GM12891 (cell line): ENCODE measurements at regions not wholly inside any gene's neighbourhood (a gene's known extent, or its start where the extent isn't known, plus 50 kb on each side); places are given as distances from the start of the nearest gene placed in this dataset.

Experiments
- DNase-seq: peaks from one replicate; pipeline ENCODE4 v3.0.0; 2011; ENCODE audit warnings: low spot score; ENCODE audit not compliant: insufficient read length
- FAIRE-seq: peaks from 2 replicates; lab custom pipeline; 2011; peaks lifted over from hg19 to GRCh38; lab: Jason Lieb, UNC
- PAX5 ChIP-seq: IDR thresholded peaks from 2 replicates; pipeline ENCODE4 v1.6.1; 2011; ENCODE audit warnings: low read length, moderate library complexity, mild to moderate bottlenecking; ENCODE audit not compliant: insufficient read depth, severe bottlenecking
- POLR2A ChIP-seq: IDR thresholded peaks from 2 replicates; pipeline ENCODE4 v1.6.1; 2011; ENCODE audit warnings: low read depth, low read length, control low read depth
- POLR2AphosphoS5 ChIP-seq: IDR thresholded peaks from 2 replicates; pipeline ENCODE4 v1.6.1; 2011; ENCODE audit warnings: low read depth, low read length, control low read depth
- POU2F2 ChIP-seq: IDR thresholded peaks from 2 replicates; pipeline ENCODE4 v1.6.1; 2011; ENCODE audit warnings: low read depth, mild to moderate bottlenecking, control low read depth, low read length, moderate library complexity
- SPI1 ChIP-seq: IDR thresholded peaks from 2 replicates; pipeline ENCODE4 v1.6.1; 2011; ENCODE audit warnings: low read depth, low read length, control low read depth
- TAF1 ChIP-seq: IDR thresholded peaks from 2 replicates; pipeline ENCODE4 v1.6.1; 2011; ENCODE audit warnings: low read depth, low read length, control low read depth

- TF ChIP-seq SPI1 (no peak), POLR2A (no peak), PAX5 (no peak), TAF1 (no peak), POLR2AphosphoS5 (no peak), POU2F2 (no peak)
- no peak for FAIRE-seq
- DNase-seq, result no peak
Observed at GRCh38 chr17:15121426-15121825, 143.7 kb downstream of the PMP22 start.

GRCh38 chr17:15119968-15120367 is 145.2 kb downstream of the PMP22 start:
- no peak for DNase-seq
- FAIRE-seq, result no peak
- no peak for TF ChIP-seq SPI1
- no peak for TF ChIP-seq POLR2AphosphoS5
- no peak for TF ChIP-seq POLR2A

- DNase-seq (no peak), FAIRE-seq (no peak)
- TF ChIP-seq POU2F2, result no peak
- no peak for TF ChIP-seq POLR2A
- no peak for TF ChIP-seq SPI1
- TF ChIP-seq TAF1, result no peak
- no peak for TF ChIP-seq PAX5
- TF ChIP-seq POLR2AphosphoS5, result no peak
Observed at GRCh38 chr17:15117239-15117638, 147.9 kb downstream of the PMP22 start.

- DNase-seq (no peak), FAIRE-seq (no peak)
- TF ChIP-seq PAX5 (no peak), POU2F2 (no peak), POLR2A (no peak), SPI1 (no peak), TAF1 (no peak), POLR2AphosphoS5 (no peak)
Observed at GRCh38 chr17:15112846-15113617, 152.1 kb downstream of the PMP22 start.

GRCh38 chr17:15109608-15110007 is 155.5 kb downstream of the PMP22 start:
- no peak for DNase-seq
- no peak for FAIRE-seq

GRCh38 chr17:15108992-15109391 is 156.1 kb downstream of the PMP22 start:
- DNase-seq (no peak), FAIRE-seq (no peak)
- TF ChIP-seq POLR2AphosphoS5, result no peak
- TF ChIP-seq PAX5, result no peak
- no peak for TF ChIP-seq SPI1
- no peak for TF ChIP-seq POLR2A
- no peak for TF ChIP-seq TAF1
- no peak for TF ChIP-seq POU2F2

More at GRCh38 chr17:15109608-15110007, 155.5 kb downstream of the PMP22 start:
- no peak for TF ChIP-seq POU2F2
- no peak for TF ChIP-seq PAX5
- no peak for TF ChIP-seq POLR2A
- no peak for TF ChIP-seq POLR2AphosphoS5
- TF ChIP-seq SPI1, result no peak
- TF ChIP-seq TAF1, result no peak

GRCh38 chr17:15106540-15106939 is 158.6 kb downstream of the PMP22 start:
- no peak for TF ChIP-seq POLR2A
- TF ChIP-seq TAF1, result no peak
- TF ChIP-seq SPI1, result no peak
- TF ChIP-seq PAX5, result no peak
- TF ChIP-seq POLR2AphosphoS5, result no peak
- no peak for TF ChIP-seq POU2F2
- no peak for DNase-seq
- FAIRE-seq, result no peak

- DNase-seq (no peak), FAIRE-seq (no peak)
- no peak for TF ChIP-seq POU2F2
- no peak for TF ChIP-seq POLR2AphosphoS5
- TF ChIP-seq TAF1, result no peak
- no peak for TF ChIP-seq SPI1
- TF ChIP-seq POLR2A, result no peak
- no peak for TF ChIP-seq PAX5
Observed at GRCh38 chr17:15103785-15104184, 161.3 kb downstream of the PMP22 start.

- DNase-seq (no peak), FAIRE-seq (no peak)
- TF ChIP-seq POU2F2 (no peak), POLR2A (no peak), POLR2AphosphoS5 (no peak), PAX5 (no peak), TAF1 (no peak), SPI1 (no peak)
Observed at GRCh38 chr17:15101175-15101574, 164.0 kb downstream of the PMP22 start.

- FAIRE-seq (no peak), DNase-seq (no peak)
- no peak for TF ChIP-seq TAF1
- no peak for TF ChIP-seq POLR2A
- no peak for TF ChIP-seq POU2F2
- TF ChIP-seq PAX5, result no peak
- TF ChIP-seq POLR2AphosphoS5, result no peak
Observed at GRCh38 chr17:15096511-15096910, 168.6 kb downstream of the PMP22 start.
